HCT116 (cell line): ENCODE measurements at regions not wholly inside any gene's neighbourhood (a gene's known extent, or its start where the extent isn't known, plus 50 kb on each side); places are given as distances from the start of the nearest gene placed in this dataset.

Experiments
- ATAC-seq: fragments of 200-7000 bp; cut with Tn5 transposase; 2 replicates; pipeline ENCODE4 v1.9.1; 2020; ENCODE audit warnings: mild to moderate bottlenecking, moderate library complexity
- BruUV-seq: library from RNA; stranded (reverse); fragments of 400-500 nt; replicated peaks from 2 replicates; lab custom pipeline; 2021; lab: Mats Ljungman, UMichigan
- CTCF ChIA-PET: fragments of 300-600 bp; sonication (Branson Sonifier 250); formaldehyde crosslinking; loops from one replicate; lab custom pipeline; 2021; ENCODE audit warnings: antibody characterized with exemption; lab: Charles Lee
- POLR2A ChIA-PET: fragments of 300-600, 350-600 bp; sonication (Branson Sonifier 250); formaldehyde crosslinking; loops from one replicate; lab custom pipeline; 2021; ENCODE audit warnings: antibody characterized with exemption; lab: Charles Lee
- RAD21 ChIA-PET, 2 experiments: fragments of 300-600 bp; sonication (Branson Sonifier 250); formaldehyde crosslinking; loops; one replicate each; lab custom pipeline; 2023; ENCODE audit warnings: low total read pairs in 2 of 2; ENCODE audit not compliant: uncharacterized antibody in 2 of 2, unreplicated experiment in 2 of 2, low non-redundant PET in 1 of 2; lab: Charles Lee
- DNase-seq: peaks from one replicate; pipeline ENCODE4 v3.0.0-alpha.2; 2010; ENCODE audit warnings: low read depth, low spot score
- H2AFZ ChIP-seq: fragments of 200-600 bp; shearing (Covaris generic), sonication (generic); 2 replicates; pipeline ENCODE4 v1.6.1; 2017; ENCODE audit warnings: low read depth, mixed run types, mixed read lengths, antibody characterized with exemption, low read length; ENCODE audit not compliant: poor library complexity, severe bottlenecking
- H3K27ac ChIP-seq: 2 replicates; pipeline ENCODE4 v1.5.1; 2012; ENCODE audit warnings: low read depth, low read length
- H3K27me3 ChIP-seq: fragments of 200-600 bp; sonication (generic); 2 replicates; pipeline ENCODE4 v1.6.1; 2016; ENCODE audit warnings: mixed run types, low read length, mixed read lengths; ENCODE audit not compliant: insufficient read depth
- H3K36me3 ChIP-seq, 2 experiments: fragments of 200-500 bp in 1 of 2; fragments of 200-600 bp in 1 of 2; sonication (Bioruptor generic) in 1 of 2; sonication (generic) in 1 of 2; 2 replicates each; pipeline versions ENCODE4 v1.5.1 to v1.6.1; 2014 to 2016; ENCODE audit warnings: low read length in 2 of 2, inconsistent platforms in 1 of 2, mixed read lengths in 1 of 2, mixed run types in 1 of 2; ENCODE audit not compliant: insufficient read depth in 2 of 2, control insufficient read depth in 1 of 2
- H3K4me1 ChIP-seq, 2 experiments: fragments of 200-600 bp in 1 of 2; sonication (generic) in 1 of 2; 2 replicates each; pipeline versions ENCODE4 v1.5.1 to v1.6.1; 2012 to 2017; ENCODE audit warnings: low read length in 2 of 2, inconsistent platforms in 1 of 2, mild to moderate bottlenecking in 1 of 2, mixed read lengths in 1 of 2, mixed run types in 1 of 2, moderate library complexity in 1 of 2; ENCODE audit not compliant: insufficient read depth in 2 of 2, control insufficient read depth in 1 of 2
- H3K4me2 ChIP-seq: fragments of 200-600 bp; sonication (generic); 2 replicates; pipeline ENCODE4 v1.6.1; 2017; ENCODE audit warnings: mixed run types, low read length, mixed read lengths
- H3K4me3 ChIP-seq, 2 experiments: fragments of 200-600 bp in 1 of 2; sonication (generic) in 1 of 2; replicated peaks in 1 of 2; 2 replicates each; pipeline ENCODE4 v1.5.1; 2011 to 2016; ENCODE audit warnings: low read length in 2 of 2, control low read depth in 1 of 2, low read depth in 1 of 2, mild to moderate bottlenecking in 1 of 2, mixed read lengths in 1 of 2, mixed run types in 1 of 2
- H3K79me2 ChIP-seq: fragments of 200-600 bp; sonication (generic); 2 replicates; pipeline ENCODE4 v1.6.1; 2017; ENCODE audit warnings: mild to moderate bottlenecking, mixed run types, low read length, moderate library complexity, mixed read lengths; ENCODE audit not compliant: insufficient read depth
- H3K9ac ChIP-seq: fragments of 200-600 bp; sonication (generic); 2 replicates; pipeline ENCODE4 v1.6.1; 2016; ENCODE audit warnings: low read length, mixed read lengths
- H3K9me2 ChIP-seq: fragments of 200-600 bp; sonication (generic), shearing (Covaris generic); 2 replicates; pipeline ENCODE4 v1.6.1; 2017; ENCODE audit warnings: mixed run types, mild to moderate bottlenecking, moderate library complexity; ENCODE audit not compliant: insufficient read depth
- H3K9me3 ChIP-seq, 2 experiments: fragments of 200-500 bp in 1 of 2; fragments of 200-600 bp in 1 of 2; sonication (Bioruptor generic) in 1 of 2; sonication (generic) in 1 of 2; 2 replicates each; pipeline ENCODE4 v1.6.1; 2014 to 2017; ENCODE audit warnings: low read length in 2 of 2, mixed read lengths in 2 of 2, inconsistent platforms in 1 of 2, low read depth in 1 of 2, mild to moderate bottlenecking in 1 of 2, mixed run types in 1 of 2, moderate library complexity in 1 of 2; ENCODE audit not compliant: control insufficient read depth in 1 of 2, insufficient read depth in 1 of 2
- H4K20me1 ChIP-seq: fragments of 200-600 bp; sonication (generic), shearing (Covaris generic); 2 replicates; pipeline ENCODE4 v1.6.1; 2017; ENCODE audit warnings: mixed run types, mild to moderate bottlenecking, moderate library complexity; ENCODE audit not compliant: insufficient read depth
- CBX3 ChIP-seq: IDR thresholded peaks from 2 replicates; pipeline ENCODE4 v1.6.1; 2012; ENCODE audit warnings: low read depth
- EGR1 ChIP-seq: IDR thresholded peaks from 2 replicates; pipeline ENCODE4 v1.6.1; 2012; ENCODE audit warnings: low read depth
- ELF1 ChIP-seq: IDR thresholded peaks from 2 replicates; pipeline ENCODE4 v1.6.1; 2012; ENCODE audit warnings: low read depth, borderline replicate concordance
- EZH2 ChIP-seq: fragments of 200-600 bp; sonication (generic); IDR thresholded peaks from 2 replicates; pipeline ENCODE4 v1.6.1; 2017; ENCODE audit warnings: antibody characterized with exemption, mixed run types
- EZH2phosphoT487 ChIP-seq: fragments of 200-600 bp; IDR thresholded peaks from 2 replicates; pipeline ENCODE4 v1.6.1; 2018; ENCODE audit warnings: antibody characterized with exemption, borderline replicate concordance
- FOSL1 ChIP-seq: IDR thresholded peaks from 2 replicates; pipeline ENCODE4 v1.6.1; 2012; ENCODE audit warnings: low read depth
- JUND ChIP-seq: IDR thresholded peaks from 2 replicates; pipeline ENCODE4 v1.6.1; 2012
- POLR2A ChIP-seq: IDR thresholded peaks from 2 replicates; pipeline ENCODE4 v1.7.0; 2011; ENCODE audit warnings: borderline replicate concordance; ENCODE audit not compliant: insufficient read depth, insufficient read length; ENCODE audit errors: extremely low read depth
- POLR2AphosphoS5 ChIP-seq: IDR thresholded peaks from 2 replicates; pipeline ENCODE4 v1.6.1; 2011; ENCODE audit warnings: mild to moderate bottlenecking, low read depth, low read length, moderate library complexity
- RAD21 ChIP-seq: IDR thresholded peaks from 2 replicates; pipeline ENCODE4 v1.6.1; 2012; ENCODE audit warnings: low read depth, mild to moderate bottlenecking
- SIN3A ChIP-seq: IDR thresholded peaks from 2 replicates; pipeline ENCODE4 v1.6.1; 2012; ENCODE audit warnings: low read depth
- SRF ChIP-seq: IDR thresholded peaks from 2 replicates; pipeline ENCODE4 v1.6.1; 2012; ENCODE audit warnings: low read depth
- TCF7L2 ChIP-seq: IDR thresholded peaks from 2 replicates; pipeline ENCODE4 v1.7.0; 2011; ENCODE audit warnings: borderline replicate concordance, inconsistent platforms; ENCODE audit not compliant: insufficient read depth, insufficient read length; ENCODE audit errors: extremely low read depth
- YY1 ChIP-seq: IDR thresholded peaks from 2 replicates; pipeline ENCODE4 v1.6.1; 2011; ENCODE audit warnings: low read length, low read depth, moderate library complexity, mild to moderate bottlenecking; ENCODE audit not compliant: insufficient replicate concordance; ENCODE audit errors: extremely low read depth
- ZFX ChIP-seq: fragments of 450-650 bp; IDR thresholded peaks from 2 replicates; pipeline ENCODE4 v1.6.1; 2017
- ZNF274 ChIP-seq: fragments of 200-500 bp; sonication (Bioruptor generic); IDR thresholded peaks from 2 replicates; pipeline ENCODE4 v1.6.1; 2014; ENCODE audit warnings: mild to moderate bottlenecking, low read depth, low read length, inconsistent platforms
- intact Hi-C: fragments of 100-400 bp; cut with micrococcal nuclease; formaldehyde crosslinking; loops from 2 replicates; pipeline ENCODE4 v1.10.0; 2022
- TF ChIP-seq, protein P1 (sequence below): IDR thresholded peaks from 2 replicates; pipeline ENCODE4 v1.6.1; 2012
- TF ChIP-seq, protein P2 (sequence below): IDR thresholded peaks from 2 replicates; pipeline ENCODE4 v1.6.1; 2011; ENCODE audit warnings: mild to moderate bottlenecking, low read length, moderate library complexity; ENCODE audit not compliant: insufficient replicate concordance; ENCODE audit errors: extremely low read depth
- TF ChIP-seq, protein P3 (sequence below): IDR thresholded peaks from 2 replicates; pipeline ENCODE4 v1.6.1; 2012

DNA sequence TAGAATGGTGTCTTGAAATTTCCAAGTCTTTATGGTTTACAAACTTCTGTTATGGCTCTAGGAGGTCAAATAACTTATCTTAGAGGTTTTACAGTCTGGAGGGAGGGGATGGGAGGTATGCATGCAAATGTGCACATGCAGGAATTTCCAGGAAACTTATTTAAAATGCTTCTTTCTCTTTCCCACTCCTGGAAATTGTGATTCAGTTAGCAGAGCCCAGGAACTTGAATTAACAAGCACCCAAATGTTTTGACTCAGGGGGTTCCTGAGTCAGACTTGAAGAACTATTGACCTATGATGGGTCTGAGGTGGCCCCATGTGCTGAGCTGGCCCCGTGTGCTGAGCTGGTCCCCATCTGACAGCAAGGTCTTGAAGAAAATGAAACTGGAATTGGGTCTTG lies 669.4 kb downstream of the INHBA start (continued):
- TF ChIP-seq POLR2A: no peak
- TF ChIP-seq, protein P1, sequence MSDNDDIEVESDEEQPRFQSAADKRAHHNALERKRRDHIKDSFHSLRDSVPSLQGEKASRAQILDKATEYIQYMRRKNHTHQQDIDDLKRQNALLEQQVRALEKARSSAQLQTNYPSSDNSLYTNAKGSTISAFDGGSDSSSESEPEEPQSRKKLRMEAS: no peak
- TF ChIP-seq JUND: no peak
- TF ChIP-seq SIN3A: no peak
- TF ChIP-seq CBX3: no peak
- TF ChIP-seq EGR1: no peak
- no peak for TF ChIP-seq TCF7L2
- no peak for TF ChIP-seq FOSL1
- TF ChIP-seq ELF1: no peak
- no peak for TF ChIP-seq RAD21

DNA sequence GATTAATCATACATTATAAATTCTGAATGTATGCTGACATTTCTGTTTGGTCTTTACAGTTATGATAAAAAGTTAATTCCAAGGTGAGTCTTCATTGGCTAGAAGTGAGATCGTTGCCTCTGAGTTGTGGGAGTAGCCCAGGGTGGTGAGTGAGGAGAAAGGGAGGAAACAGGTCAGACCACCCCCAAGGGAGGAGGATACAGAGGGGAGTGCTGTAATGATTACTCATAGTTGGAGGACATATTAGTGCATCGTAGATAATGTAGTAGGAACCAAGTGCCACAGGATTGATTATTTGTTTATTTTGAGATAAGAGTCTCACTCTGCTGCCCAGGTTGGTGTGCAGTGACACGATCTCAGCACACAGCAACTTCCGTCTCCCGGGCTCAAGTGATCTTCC lies 672.2 kb downstream of the INHBA start:
- no peaks in the 10 kb centered on the region for H3K79me2 ChIP-seq
- H3K9me3 ChIP-seq: no peaks in the 10 kb centered on the region
- H3K4me2 ChIP-seq: no peak overlapping the region
- ChIA-PET POLR2A (no interaction called here), RAD21 (no interaction called here), CTCF (no interaction called here)
- DNase-seq (no peak), ATAC-seq (no peak)
- no peak overlapping the region for H2AFZ ChIP-seq
- H3K36me3 ChIP-seq: no peaks in the 10 kb centered on the region
- peaks cover 3 to 26% of the 10 kb centered on the region in 2 experiments; a peak in 3 of 4 replicates for H3K4me1 ChIP-seq
- H3K9me2 ChIP-seq: no peaks in the 10 kb centered on the region
- H3K27ac ChIP-seq: no peak overlapping the region
- H3K4me3 ChIP-seq: no peak overlapping the region
- intact Hi-C loops: no loop called here
- no peaks in the 10 kb centered on the region for H4K20me1 ChIP-seq
- H3K9ac ChIP-seq: no peak overlapping the region
- H3K27me3 ChIP-seq: no peaks in the 10 kb centered on the region
- BruUV-seq: no TSS peak
- TF ChIP-seq YY1 (no peak), EZH2 (no peak), ELF1 (no peak), POLR2A (no peak), SIN3A (no peak), CBX3 (no peak), RAD21 (no peak), ZFX (no peak), ZNF274 (no peak), JUND (no peak), POLR2AphosphoS5 (no peak), SRF (no peak), EGR1 (no peak), EZH2phosphoT487 (no peak)
- TF ChIP-seq, protein P2, sequence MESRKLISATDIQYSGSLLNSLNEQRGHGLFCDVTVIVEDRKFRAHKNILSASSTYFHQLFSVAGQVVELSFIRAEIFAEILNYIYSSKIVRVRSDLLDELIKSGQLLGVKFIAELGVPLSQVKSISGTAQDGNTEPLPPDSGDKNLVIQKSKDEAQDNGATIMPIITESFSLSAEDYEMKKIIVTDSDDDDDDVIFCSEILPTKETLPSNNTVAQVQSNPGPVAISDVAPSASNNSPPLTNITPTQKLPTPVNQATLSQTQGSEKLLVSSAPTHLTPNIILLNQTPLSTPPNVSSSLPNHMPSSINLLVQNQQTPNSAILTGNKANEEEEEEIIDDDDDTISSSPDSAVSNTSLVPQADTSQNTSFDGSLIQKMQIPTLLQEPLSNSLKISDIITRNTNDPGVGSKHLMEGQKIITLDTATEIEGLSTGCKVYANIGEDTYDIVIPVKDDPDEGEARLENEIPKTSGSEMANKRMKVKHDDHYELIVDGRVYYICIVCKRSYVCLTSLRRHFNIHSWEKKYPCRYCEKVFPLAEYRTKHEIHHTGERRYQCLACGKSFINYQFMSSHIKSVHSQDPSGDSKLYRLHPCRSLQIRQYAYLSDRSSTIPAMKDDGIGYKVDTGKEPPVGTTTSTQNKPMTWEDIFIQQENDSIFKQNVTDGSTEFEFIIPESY: no peak
- TF ChIP-seq, protein P1: no peak
- TF ChIP-seq, protein P3, sequence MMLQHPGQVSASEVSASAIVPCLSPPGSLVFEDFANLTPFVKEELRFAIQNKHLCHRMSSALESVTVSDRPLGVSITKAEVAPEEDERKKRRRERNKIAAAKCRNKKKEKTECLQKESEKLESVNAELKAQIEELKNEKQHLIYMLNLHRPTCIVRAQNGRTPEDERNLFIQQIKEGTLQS: no peak
